ENCODE measurements at regions not wholly inside any gene's neighbourhood (a gene's known extent, or its start where the extent isn't known, plus 50 kb on each side); places are given as distances from the start of the nearest gene placed in this dataset.

GRCh38 chr4:138857416-138857815, 158.2 kb upstream of the NOCT start:
- DNase-seq (no peak), ATAC-seq (ENCODE audit: low read depth) (no peak)
- intact Hi-C loops (cut with micrococcal nuclease) (no loop called here), dilution Hi-C loops (cut with HindIII; ENCODE audit: low sequenced_read_pairs, unreplicated experiment) (no loop called here), in situ Hi-C loops (cut with MboI; ENCODE audit: low sequenced_read_pairs) (loop anchor here (25.0 kb wide), 1 partner anchor 645 kb away; no protein-coding TSS in a partner anchor)
- Histone ChIP-seq H3K23ac (ENCODE audit: low read depth, low read length) (no peak overlapping the region), H4K20me1 (ENCODE audit: insufficient read depth, low read length) (no peaks in the 10 kb centered on the region), H3K4me1 (ENCODE audit: control insufficient read depth, insufficient read depth, low read length) (peaks cover 1% of the 10 kb centered on the region; the same call in 1 of the 2 replicates), H3K4ac (ENCODE audit: low read depth, low read length) (no peak overlapping the region), H3K18ac (ENCODE audit: low read depth, low read length) (no peak overlapping the region), H3K79me1 (ENCODE audit: low read depth in 1 of 2, low read length in 2 of 2) (no peaks in the 10 kb centered on the region), H3K4me3 (ENCODE audit: insufficient read depth, low read depth, low read length) (no peak overlapping the region), H4K91ac (ENCODE audit: insufficient read depth, low read depth, low read length) (no peak overlapping the region), H3K9me1 (ENCODE audit: insufficient read depth, low read length) (no peaks in the 10 kb centered on the region), H3K14ac (replicated peaks; ENCODE audit: low read depth, low read length) (no peak overlapping the region), H3K9ac (ENCODE audit: low read depth, low read length) (no peak overlapping the region), H2BK5ac (ENCODE audit: low read depth, low read length, poor library complexity, severe bottlenecking) (no peak overlapping the region), H4K8ac (ENCODE audit: low read depth in 2 of 2, low read length in 2 of 2) (no peak overlapping the region), H2AK9ac (replicated peaks; ENCODE audit: low read depth, low read length, poor library complexity) (no peak overlapping the region), H2BK120ac (ENCODE audit: low read depth, low read length) (no peak overlapping the region), H3K56ac (ENCODE audit: extremely low read depth, insufficient read depth, low read length) (no peak overlapping the region), H3K27ac (ENCODE audit: insufficient read depth, low read length) (no peak overlapping the region), H3K9me3 (ENCODE audit: control insufficient read depth, insufficient read depth, low read length) (no peaks in the 10 kb centered on the region), H2BK15ac (ENCODE audit: low read depth, low read length) (no peak overlapping the region), H2AFZ (replicated peaks; ENCODE audit: low read length, poor library complexity) (no peak overlapping the region), H2BK20ac (ENCODE audit: low read depth, low read length) (no peak overlapping the region), H3K36me3 (ENCODE audit: control insufficient read depth, insufficient read depth, low read length) (no peaks in the 10 kb centered on the region), H4K5ac (ENCODE audit: low read depth, low read length) (no peak overlapping the region), H2AK5ac (ENCODE audit: low read depth, low read length) (no peak overlapping the region), H3K4me2 (ENCODE audit: low read depth, low read length) (no peak overlapping the region), H3K27me3 (ENCODE audit: control insufficient read depth, insufficient read depth, low read length) (peaks cover 3% of the 10 kb centered on the region)
- TF ChIP-seq, protein P1, sequence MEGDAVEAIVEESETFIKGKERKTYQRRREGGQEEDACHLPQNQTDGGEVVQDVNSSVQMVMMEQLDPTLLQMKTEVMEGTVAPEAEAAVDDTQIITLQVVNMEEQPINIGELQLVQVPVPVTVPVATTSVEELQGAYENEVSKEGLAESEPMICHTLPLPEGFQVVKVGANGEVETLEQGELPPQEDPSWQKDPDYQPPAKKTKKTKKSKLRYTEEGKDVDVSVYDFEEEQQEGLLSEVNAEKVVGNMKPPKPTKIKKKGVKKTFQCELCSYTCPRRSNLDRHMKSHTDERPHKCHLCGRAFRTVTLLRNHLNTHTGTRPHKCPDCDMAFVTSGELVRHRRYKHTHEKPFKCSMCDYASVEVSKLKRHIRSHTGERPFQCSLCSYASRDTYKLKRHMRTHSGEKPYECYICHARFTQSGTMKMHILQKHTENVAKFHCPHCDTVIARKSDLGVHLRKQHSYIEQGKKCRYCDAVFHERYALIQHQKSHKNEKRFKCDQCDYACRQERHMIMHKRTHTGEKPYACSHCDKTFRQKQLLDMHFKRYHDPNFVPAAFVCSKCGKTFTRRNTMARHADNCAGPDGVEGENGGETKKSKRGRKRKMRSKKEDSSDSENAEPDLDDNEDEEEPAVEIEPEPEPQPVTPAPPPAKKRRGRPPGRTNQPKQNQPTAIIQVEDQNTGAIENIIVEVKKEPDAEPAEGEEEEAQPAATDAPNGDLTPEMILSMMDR (conservative IDR thresholded peaks at IDR 0.05; ENCODE audit: low read depth, low read length): no peak
- no peak for TF ChIP-seq CEBPB (IDR thresholded peaks at IDR 0.05; ENCODE audit: low read depth, low read length)
- no peak for TF ChIP-seq FOS (IDR thresholded peaks at IDR 0.05; ENCODE audit: low read depth, low read length)
- TF ChIP-seq, protein P2, sequence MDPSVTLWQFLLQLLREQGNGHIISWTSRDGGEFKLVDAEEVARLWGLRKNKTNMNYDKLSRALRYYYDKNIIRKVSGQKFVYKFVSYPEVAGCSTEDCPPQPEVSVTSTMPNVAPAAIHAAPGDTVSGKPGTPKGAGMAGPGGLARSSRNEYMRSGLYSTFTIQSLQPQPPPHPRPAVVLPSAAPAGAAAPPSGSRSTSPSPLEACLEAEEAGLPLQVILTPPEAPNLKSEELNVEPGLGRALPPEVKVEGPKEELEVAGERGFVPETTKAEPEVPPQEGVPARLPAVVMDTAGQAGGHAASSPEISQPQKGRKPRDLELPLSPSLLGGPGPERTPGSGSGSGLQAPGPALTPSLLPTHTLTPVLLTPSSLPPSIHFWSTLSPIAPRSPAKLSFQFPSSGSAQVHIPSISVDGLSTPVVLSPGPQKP (IDR thresholded peaks at IDR 0.05; ENCODE audit: borderline replicate concordance, low read depth, low read length): no peak
- TF ChIP-seq, protein P3, sequence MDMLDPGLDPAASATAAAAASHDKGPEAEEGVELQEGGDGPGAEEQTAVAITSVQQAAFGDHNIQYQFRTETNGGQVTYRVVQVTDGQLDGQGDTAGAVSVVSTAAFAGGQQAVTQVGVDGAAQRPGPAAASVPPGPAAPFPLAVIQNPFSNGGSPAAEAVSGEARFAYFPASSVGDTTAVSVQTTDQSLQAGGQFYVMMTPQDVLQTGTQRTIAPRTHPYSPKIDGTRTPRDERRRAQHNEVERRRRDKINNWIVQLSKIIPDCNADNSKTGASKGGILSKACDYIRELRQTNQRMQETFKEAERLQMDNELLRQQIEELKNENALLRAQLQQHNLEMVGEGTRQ (IDR thresholded peaks at IDR 0.05; ENCODE audit: low read depth, low read length): no peak
- TF ChIP-seq MAFK (IDR thresholded peaks at IDR 0.05; ENCODE audit: low read depth, low read length): no peak
- no peak for TF ChIP-seq CHD1 (IDR thresholded peaks at IDR 0.05; ENCODE audit: low read depth, low read length)
- TF ChIP-seq MXI1 (IDR thresholded peaks at IDR 0.05; ENCODE audit: borderline replicate concordance, low read depth, low read length): no peak
- no peak for TF ChIP-seq BHLHE40 (IDR thresholded peaks at IDR 0.05; ENCODE audit: low read depth, low read length)
- TF ChIP-seq RFX5 (IDR thresholded peaks at IDR 0.05; ENCODE audit: low read depth, low read length): no peak
- no peak for TF ChIP-seq RCOR1 (IDR thresholded peaks at IDR 0.05; ENCODE audit: insufficient replicate concordance, low read length)
- TF ChIP-seq POLR2A (IDR thresholded peaks at IDR 0.05; ENCODE audit: low read depth, low read length): no peak
- TF ChIP-seq RAD21 (IDR thresholded peaks at IDR 0.05; ENCODE audit: low read length): no peak
- no peak for TF ChIP-seq NFE2L2 (IDR thresholded peaks at IDR 0.05; ENCODE audit: low read depth, low read length)
- ChIA-PET POLR2A (ENCODE audit: unreplicated experiment) (no interaction called here), CTCF (no interaction called here)
- WGBS, 2 experiments (ENCODE audit: extremely low coverage in 2 of 2, insufficient read length in 1 of 2): 70% methylated on average over 2 of the region's 2 CpGs; no CpG with 5 or more reads in 1 of the 2 experiments
- no TSS peak for BruUV-seq (replicated peaks)
